SK-N-SH treated with all-trans-retinoic acid at 6 μM for 48 hours (cell line): ENCODE measurements at regions not wholly inside any gene's neighbourhood (a gene's known extent, or its start where the extent isn't known, plus 50 kb on each side); places are given as distances from the start of the nearest gene placed in this dataset.

Source experiments
- CSDC2 ChIP-seq: fragments of 250-450 bp; sonication (Bioruptor Pico); IDR thresholded peaks from 2 replicates; pipeline ENCODE4 v1.5.0; 2020; ENCODE audit warnings: mild to moderate bottlenecking, moderate library complexity
- ESRRG ChIP-seq: fragments of 250-450 bp; sonication (Bioruptor Pico); IDR thresholded peaks from 2 replicates; pipeline ENCODE4 v1.6.1; 2021; ENCODE audit warnings: mild to moderate bottlenecking
- OSR1 ChIP-seq: fragments of 250-450 bp; sonication (Bioruptor Pico); IDR thresholded peaks from 2 replicates; pipeline ENCODE4 v1.8.0; 2022; ENCODE audit warnings: moderate library complexity, mild to moderate bottlenecking, inconsistent platforms
- PPARA ChIP-seq: fragments of 250-450 bp; sonication (Bioruptor Pico); IDR thresholded peaks from 2 replicates; pipeline ENCODE4 v1.5.0; 2020; ENCODE audit warnings: mild to moderate bottlenecking, borderline replicate concordance
- RARB ChIP-seq: fragments of 250-450 bp; sonication (Bioruptor Pico); IDR thresholded peaks from 2 replicates; pipeline ENCODE4 v1.8.0; 2021; ENCODE audit warnings: mild to moderate bottlenecking, moderate library complexity
- TOX ChIP-seq: fragments of 250-450 bp; sonication (Bioruptor Pico); IDR thresholded peaks from 2 replicates; pipeline ENCODE4 v1.8.0; 2021; ENCODE audit warnings: mild to moderate bottlenecking, moderate library complexity, borderline replicate concordance
- TSHZ2 ChIP-seq: fragments of 250-450 bp; sonication (Bioruptor Pico); IDR thresholded peaks from 2 replicates; pipeline ENCODE4 v1.5.0; 2020; ENCODE audit warnings: mild to moderate bottlenecking, moderate library complexity
- ZC3H10 ChIP-seq: fragments of 250-450 bp; sonication (Bioruptor Pico); IDR thresholded peaks from 2 replicates; pipeline ENCODE4 v1.5.1; 2021; ENCODE audit warnings: mild to moderate bottlenecking, moderate library complexity
- ZFP30 ChIP-seq: fragments of 450-650 bp; formaldehyde crosslinking; IDR thresholded peaks from 2 replicates; pipeline ENCODE4 v1.5.0; 2022; ENCODE audit warnings: mild to moderate bottlenecking, moderate library complexity
- TF ChIP-seq, protein P1 (sequence below): fragments of 250-450 bp; sonication (Bioruptor Pico); IDR thresholded peaks from 2 replicates; pipeline ENCODE4 v1.8.0; 2020; ENCODE audit warnings: mild to moderate bottlenecking, moderate library complexity, borderline replicate concordance
- TF ChIP-seq, protein P2 (sequence below): fragments of 250-450 bp; sonication (Bioruptor Pico); IDR thresholded peaks from 2 replicates; pipeline ENCODE4 v1.5.1; 2021; ENCODE audit warnings: mild to moderate bottlenecking, moderate library complexity
- TF ChIP-seq, protein P3 (sequence below): fragments of 250-450 bp; sonication (Bioruptor Pico); IDR thresholded peaks from 2 replicates; pipeline ENCODE4 v1.5.1; 2020; ENCODE audit warnings: low read depth, mild to moderate bottlenecking, moderate library complexity

DNA sequence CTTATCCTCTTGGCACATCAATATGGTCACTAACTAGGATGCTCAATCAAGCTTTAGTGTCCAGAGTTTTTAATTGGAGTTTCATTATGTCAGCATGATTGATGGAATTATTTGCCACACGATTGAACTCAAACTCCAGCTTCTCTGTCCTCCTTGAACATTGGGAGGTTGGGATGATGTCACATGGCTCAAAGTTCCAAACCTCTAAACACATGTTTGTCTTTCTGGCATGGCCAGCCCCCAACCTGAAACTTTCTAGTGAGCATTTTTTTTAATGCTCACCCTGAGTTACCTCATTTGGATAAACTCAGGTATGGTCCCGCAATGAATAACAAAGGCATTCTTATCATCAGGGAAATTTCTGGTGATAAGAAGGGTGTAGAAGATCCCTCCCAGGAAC, 86.0 kb downstream of the RHOU start:
- TF ChIP-seq RARB (CRISPR knock-in tag): no peak
- no peak for TF ChIP-seq TSHZ2 (CRISPR knock-in tag)
- TF ChIP-seq, protein P1, sequence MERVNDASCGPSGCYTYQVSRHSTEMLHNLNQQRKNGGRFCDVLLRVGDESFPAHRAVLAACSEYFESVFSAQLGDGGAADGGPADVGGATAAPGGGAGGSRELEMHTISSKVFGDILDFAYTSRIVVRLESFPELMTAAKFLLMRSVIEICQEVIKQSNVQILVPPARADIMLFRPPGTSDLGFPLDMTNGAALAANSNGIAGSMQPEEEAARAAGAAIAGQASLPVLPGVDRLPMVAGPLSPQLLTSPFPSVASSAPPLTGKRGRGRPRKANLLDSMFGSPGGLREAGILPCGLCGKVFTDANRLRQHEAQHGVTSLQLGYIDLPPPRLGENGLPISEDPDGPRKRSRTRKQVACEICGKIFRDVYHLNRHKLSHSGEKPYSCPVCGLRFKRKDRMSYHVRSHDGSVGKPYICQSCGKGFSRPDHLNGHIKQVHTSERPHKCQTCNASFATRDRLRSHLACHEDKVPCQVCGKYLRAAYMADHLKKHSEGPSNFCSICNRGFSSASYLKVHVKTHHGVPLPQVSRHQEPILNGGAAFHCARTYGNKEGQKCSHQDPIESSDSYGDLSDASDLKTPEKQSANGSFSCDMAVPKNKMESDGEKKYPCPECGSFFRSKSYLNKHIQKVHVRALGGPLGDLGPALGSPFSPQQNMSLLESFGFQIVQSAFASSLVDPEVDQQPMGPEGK: no peak
- no peak for TF ChIP-seq ESRRG (CRISPR knock-in tag)
- TF ChIP-seq, protein P2, sequence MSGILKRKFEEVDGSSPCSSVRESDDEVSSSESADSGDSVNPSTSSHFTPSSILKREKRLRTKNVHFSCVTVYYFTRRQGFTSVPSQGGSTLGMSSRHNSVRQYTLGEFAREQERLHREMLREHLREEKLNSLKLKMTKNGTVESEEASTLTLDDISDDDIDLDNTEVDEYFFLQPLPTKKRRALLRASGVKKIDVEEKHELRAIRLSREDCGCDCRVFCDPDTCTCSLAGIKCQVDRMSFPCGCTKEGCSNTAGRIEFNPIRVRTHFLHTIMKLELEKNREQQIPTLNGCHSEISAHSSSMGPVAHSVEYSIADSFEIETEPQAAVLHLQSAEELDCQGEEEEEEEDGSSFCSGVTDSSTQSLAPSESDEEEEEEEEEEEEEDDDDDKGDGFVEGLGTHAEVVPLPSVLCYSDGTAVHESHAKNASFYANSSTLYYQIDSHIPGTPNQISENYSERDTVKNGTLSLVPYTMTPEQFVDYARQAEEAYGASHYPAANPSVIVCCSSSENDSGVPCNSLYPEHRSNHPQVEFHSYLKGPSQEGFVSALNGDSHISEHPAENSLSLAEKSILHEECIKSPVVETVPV (CRISPR knock-in tag): no peak
- no peak for TF ChIP-seq ZC3H10 (CRISPR knock-in tag)
- no peak for TF ChIP-seq OSR1
- TF ChIP-seq TOX (CRISPR knock-in tag): no peak
- no peak for TF ChIP-seq PPARA (CRISPR knock-in tag)
- TF ChIP-seq CSDC2 (CRISPR knock-in tag): no peak
- TF ChIP-seq, protein P3, sequence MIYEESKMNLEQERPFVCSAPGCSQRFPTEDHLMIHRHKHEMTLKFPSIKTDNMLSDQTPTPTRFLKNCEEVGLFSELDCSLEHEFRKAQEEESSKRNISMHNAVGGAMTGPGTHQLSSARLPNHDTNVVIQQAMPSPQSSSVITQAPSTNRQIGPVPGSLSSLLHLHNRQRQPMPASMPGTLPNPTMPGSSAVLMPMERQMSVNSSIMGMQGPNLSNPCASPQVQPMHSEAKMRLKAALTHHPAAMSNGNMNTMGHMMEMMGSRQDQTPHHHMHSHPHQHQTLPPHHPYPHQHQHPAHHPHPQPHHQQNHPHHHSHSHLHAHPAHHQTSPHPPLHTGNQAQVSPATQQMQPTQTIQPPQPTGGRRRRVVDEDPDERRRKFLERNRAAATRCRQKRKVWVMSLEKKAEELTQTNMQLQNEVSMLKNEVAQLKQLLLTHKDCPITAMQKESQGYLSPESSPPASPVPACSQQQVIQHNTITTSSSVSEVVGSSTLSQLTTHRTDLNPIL (CRISPR knock-in tag): no peak
- TF ChIP-seq ZFP30: no peak
